ENCODE measurements at regions not wholly inside any gene's neighbourhood (a gene's known extent, or its start where the extent isn't known, plus 50 kb on each side); places are given as distances from the start of the nearest gene placed in this dataset.

GRCh38 chr6:95354551-95354950 is 222.8 kb upstream of the MANEA start:
- in situ Hi-C loops (cut with HindIII; ENCODE audit: low pct_ligation_motif_present, low sequenced_read_pairs), result no loop called here
- Histone ChIP-seq H3K36me3 (replicated peaks) (no peaks in the 10 kb centered on the region), H3K4me3 (ENCODE audit: low read depth, low read length) (no peak overlapping the region), H3K27ac (no peak overlapping the region), H3K27me3 (replicated peaks) (no peaks in the 10 kb centered on the region)
- no peak for TF ChIP-seq CTCF (IDR thresholded peaks at IDR 0.05; ENCODE audit: low read depth, low read length, missing control alignments)
- no peak for DNase-seq

DNA sequence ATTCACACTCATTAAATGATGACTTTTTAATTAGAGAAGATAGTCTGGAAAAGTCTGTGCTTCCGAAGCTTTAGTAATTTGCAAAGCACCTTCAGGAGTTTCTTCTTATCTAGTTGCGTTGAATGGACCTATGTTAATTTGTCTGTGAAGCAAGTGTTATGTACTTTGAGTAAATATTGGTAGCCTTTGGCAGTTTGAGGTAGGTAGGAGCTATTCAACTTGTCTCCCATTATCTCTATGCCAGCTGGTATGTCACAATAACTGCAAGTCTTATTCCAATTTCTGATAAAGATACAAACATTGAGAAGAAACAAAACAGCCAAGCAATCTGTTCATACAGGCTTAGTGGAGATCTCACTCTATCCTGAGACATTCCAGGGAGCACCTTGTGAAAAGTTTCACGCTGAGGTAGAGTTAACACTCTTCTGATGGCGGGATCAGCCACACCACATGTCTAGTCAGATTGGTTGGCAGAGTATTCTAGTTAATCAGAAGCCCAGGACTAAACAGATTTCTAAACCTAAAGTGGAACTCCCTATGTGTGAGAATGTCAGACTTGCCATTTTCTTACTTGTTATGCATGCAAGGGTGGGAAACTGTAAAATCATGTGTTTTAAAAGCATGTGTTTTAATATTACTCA is 219.8 kb upstream of the MANEA start:
- in situ Hi-C loops (cut with HindIII; ENCODE audit: low pct_ligation_motif_present, low sequenced_read_pairs), result no loop called here
- no peak for DNase-seq
- no peaks in the 10 kb centered on the region for H3K36me3 ChIP-seq (replicated peaks)
- H3K4me3 ChIP-seq (ENCODE audit: low read depth, low read length), result no peak overlapping the region
- TF ChIP-seq CTCF (IDR thresholded peaks at IDR 0.05; ENCODE audit: low read depth, low read length, missing control alignments), result no peak
- H3K27me3 ChIP-seq (replicated peaks), result no peaks in the 10 kb centered on the region
- no peak overlapping the region for H3K27ac ChIP-seq

DNA sequence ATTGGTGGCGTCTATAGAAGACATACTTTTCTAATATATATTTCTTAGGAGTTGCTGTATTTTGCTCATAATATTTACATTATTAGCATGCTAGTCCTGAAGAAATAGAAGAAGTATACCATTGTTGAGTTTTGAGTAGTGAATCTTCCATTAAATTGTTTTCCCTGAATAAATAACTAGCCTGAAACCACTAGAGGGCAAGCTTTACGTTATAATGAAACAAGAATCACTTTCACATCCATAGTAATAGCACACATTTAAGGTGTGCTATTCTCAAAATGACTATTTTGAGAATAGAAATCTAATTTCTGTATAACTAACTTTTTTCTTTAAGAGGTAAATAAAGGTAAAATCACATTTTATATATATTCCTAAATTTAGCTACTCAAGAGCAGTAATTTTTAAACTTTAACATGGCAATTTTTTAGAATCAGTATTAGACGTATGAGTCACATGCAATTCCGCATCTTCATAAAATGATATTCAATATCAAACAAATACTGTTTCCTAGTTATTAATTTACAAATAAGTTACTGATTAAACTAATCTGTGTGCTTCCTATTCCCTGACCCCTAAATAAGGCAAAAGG is 213.2 kb upstream of the MANEA start:
- no peaks in the 10 kb centered on the region for H3K36me3 ChIP-seq (replicated peaks)
- in situ Hi-C loops (cut with HindIII; ENCODE audit: low pct_ligation_motif_present, low sequenced_read_pairs), result no loop called here
- H3K27me3 ChIP-seq (replicated peaks), result no peaks in the 10 kb centered on the region
- DNase-seq, result no peak
- no peak overlapping the region for H3K4me3 ChIP-seq (ENCODE audit: low read depth, low read length)
- peak; percentile 24 for TF ChIP-seq CTCF (IDR thresholded peaks at IDR 0.05; ENCODE audit: low read depth, low read length, missing control alignments)
- no peak overlapping the region for H3K27ac ChIP-seq

GRCh38 chr6:95365454-95365853 is 211.9 kb upstream of the MANEA start:
- H3K27me3 ChIP-seq (replicated peaks), result no peaks in the 10 kb centered on the region
- TF ChIP-seq CTCF (IDR thresholded peaks at IDR 0.05; ENCODE audit: low read depth, low read length, missing control alignments), result no peak
- no peak overlapping the region for H3K27ac ChIP-seq
- no peak for DNase-seq
- H3K36me3 ChIP-seq (replicated peaks), result no peaks in the 10 kb centered on the region
- in situ Hi-C loops (cut with HindIII; ENCODE audit: low pct_ligation_motif_present, low sequenced_read_pairs), result no loop called here
- H3K4me3 ChIP-seq (ENCODE audit: low read depth, low read length), result no peak overlapping the region

GRCh38 chr6:95366414-95366813 is 210.9 kb upstream of the MANEA start:
- Histone ChIP-seq H3K36me3 (replicated peaks) (no peaks in the 10 kb centered on the region), H3K4me3 (ENCODE audit: low read depth, low read length) (no peak overlapping the region), H3K27me3 (replicated peaks) (no peaks in the 10 kb centered on the region), H3K27ac (no peak overlapping the region)
- no peak for TF ChIP-seq CTCF (IDR thresholded peaks at IDR 0.05; ENCODE audit: low read depth, low read length, missing control alignments)
- DNase-seq, result no peak
- in situ Hi-C loops (cut with HindIII; ENCODE audit: low pct_ligation_motif_present, low sequenced_read_pairs), result no loop called here

DNA sequence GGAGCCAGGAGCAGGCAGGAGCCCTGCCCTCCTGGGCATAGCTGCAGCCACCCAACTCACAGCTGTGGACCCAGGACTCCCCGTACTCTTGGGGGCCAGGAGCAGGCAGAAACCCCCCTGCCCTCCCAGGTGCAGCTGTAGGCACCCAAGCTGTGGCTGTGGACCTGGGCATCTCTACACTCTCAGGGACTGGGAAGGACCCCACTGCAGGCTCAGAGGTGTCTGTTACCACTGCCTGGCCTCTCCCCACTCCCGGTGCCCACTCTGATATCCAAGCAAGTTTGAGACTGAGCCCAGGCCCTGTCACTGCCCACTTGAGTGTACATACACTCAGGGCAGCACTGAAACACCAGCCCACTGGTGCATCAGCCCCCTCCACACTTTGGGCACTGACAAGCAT is 193.5 kb upstream of the MANEA start:
- TF ChIP-seq CTCF (IDR thresholded peaks at IDR 0.05; ENCODE audit: low read depth, low read length, missing control alignments), result no peak
- H3K27me3 ChIP-seq (replicated peaks), result no peaks in the 10 kb centered on the region
- no peak for DNase-seq
- H3K27ac ChIP-seq, result no peak overlapping the region
- H3K4me3 ChIP-seq (ENCODE audit: low read depth, low read length), result no peak overlapping the region
- in situ Hi-C loops (cut with HindIII; ENCODE audit: low pct_ligation_motif_present, low sequenced_read_pairs), result no loop called here
- H3K36me3 ChIP-seq (replicated peaks), result no peaks in the 10 kb centered on the region
